ENCODE measurements at regions not wholly inside any gene's neighbourhood (a gene's known extent, or its start where the extent isn't known, plus 50 kb on each side); places are given as distances from the start of the nearest gene placed in this dataset.

DNA sequence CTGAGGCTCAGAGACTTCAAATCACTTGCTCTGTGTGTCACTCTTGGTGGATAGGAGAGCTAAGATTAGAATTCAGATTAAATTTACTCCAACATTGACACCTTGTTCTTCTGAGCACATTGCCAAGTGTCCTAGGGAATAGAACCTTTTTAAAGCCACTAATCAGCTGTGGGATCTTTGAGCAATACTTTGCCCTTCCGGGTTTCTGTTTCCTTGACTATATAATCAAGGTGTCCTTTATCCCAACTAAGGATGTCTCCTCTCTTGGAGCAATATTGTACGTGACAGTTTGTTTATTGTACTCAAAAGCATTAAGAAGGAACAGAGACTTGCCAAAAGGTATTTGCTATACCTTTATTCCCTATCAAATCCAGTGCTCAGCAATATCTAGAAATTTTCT, 170.9 kb upstream of the CADPS start:
- DNase-seq (ENCODE audit: low read depth), result no peak

GRCh38 chr3:63046580-63046979, 171.4 kb upstream of the CADPS start:
- DNase-seq (ENCODE audit: low read depth), result no peak

GRCh38 chr3:63047068-63047467, 171.9 kb upstream of the CADPS start:
- DNase-seq (ENCODE audit: low read depth), result no peak

GRCh38 chr3:63048367-63049326, 173.4 kb upstream of the CADPS start:
- DNase-seq (ENCODE audit: low read depth), result no peak

DNA sequence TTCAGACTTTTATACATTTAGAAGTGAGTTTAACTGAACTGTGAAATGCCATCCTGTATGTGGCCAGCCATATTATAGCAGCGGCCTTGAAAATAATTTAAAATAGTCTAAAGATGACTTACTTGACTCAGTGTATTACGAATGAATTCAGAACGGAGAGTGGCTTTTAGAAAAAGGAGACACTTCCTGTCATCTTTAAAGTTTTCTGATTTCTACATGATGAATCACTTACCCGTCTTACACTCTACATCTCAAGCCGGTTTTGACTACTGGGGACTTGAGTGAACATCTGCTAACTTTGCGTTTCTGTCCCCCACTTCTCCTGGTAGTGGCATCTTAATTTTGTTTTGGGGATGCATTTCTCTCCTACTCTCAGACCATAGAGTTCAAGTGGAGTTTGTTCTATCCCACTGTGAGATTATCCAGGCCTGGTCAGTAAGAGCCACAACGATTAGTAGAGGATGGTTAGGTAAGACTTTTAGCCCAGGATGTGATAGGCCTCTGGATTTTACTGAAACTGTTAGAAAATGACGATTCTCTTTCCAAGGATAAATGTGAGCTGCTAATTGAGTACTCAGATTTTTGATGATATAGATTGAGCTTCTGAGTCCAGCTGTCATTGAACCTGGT, 175.4 kb upstream of the CADPS start:
- DNase-seq (ENCODE audit: low read depth), result peak; percentile 49

GRCh38 chr3:63051920-63052319, 176.7 kb upstream of the CADPS start:
- peak; percentile 81 for DNase-seq (ENCODE audit: low read depth)

DNA sequence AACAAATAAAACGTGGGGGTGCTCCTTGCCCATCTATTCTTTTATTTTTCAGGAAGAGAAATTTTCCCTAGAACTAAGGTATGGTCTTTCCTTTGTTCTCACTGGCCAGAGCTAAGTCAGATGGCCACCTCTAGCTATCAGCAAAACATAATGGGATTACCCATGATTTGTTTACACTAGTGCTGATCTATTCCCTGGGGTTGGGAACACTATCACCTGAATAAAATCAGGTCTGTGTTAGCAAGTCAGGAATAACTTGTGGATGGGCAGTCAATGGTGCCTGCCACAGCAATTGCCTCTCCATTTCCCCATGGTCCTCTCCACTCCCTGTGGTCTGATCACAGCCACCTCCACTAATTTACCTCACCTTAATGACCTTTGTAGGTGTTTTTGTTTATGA, 181.7 kb upstream of the CADPS start:
- DNase-seq (ENCODE audit: low read depth), result no peak

DNA sequence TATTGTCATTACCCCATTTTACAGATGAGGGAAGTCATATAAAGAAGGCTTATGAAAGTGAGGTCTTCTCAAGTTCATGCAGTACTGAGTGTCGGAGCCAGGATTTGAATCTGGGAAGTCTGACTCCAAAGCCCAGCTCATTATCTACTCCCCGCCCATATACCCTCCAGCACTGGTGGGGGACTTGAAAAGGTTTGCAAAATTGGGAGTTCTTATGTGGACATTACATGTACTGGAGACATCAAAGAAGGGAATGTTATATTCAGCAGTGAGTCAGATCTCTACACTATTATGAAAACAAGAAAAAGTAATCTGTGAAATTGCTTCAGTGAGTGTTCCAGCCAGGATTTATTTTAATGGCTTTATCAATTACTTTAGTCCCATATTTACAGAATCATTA, 185.2 kb upstream of the CADPS start:
- DNase-seq (ENCODE audit: low read depth), result no peak

DNA sequence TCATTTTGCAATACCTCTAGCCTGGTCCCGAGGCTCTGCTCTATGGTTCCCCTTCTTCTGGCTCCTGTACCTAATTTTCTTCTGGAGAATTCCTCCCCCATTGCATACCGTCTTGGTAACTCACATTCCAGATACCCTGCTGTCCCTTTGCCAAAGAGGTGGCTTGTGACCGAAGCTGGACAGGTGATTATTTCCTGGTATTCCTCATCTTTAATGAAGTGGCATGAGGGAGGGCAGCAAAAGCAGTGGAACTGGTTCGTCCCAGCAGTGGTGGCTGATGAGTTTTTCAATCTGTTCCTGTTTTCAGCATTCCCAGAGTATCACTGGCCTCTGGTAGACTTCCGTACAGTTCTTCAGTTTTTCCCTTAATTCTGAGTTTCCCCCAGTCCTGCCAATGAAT, 186.2 kb upstream of the CADPS start:
- DNase-seq (ENCODE audit: low read depth), result no peak

DNA sequence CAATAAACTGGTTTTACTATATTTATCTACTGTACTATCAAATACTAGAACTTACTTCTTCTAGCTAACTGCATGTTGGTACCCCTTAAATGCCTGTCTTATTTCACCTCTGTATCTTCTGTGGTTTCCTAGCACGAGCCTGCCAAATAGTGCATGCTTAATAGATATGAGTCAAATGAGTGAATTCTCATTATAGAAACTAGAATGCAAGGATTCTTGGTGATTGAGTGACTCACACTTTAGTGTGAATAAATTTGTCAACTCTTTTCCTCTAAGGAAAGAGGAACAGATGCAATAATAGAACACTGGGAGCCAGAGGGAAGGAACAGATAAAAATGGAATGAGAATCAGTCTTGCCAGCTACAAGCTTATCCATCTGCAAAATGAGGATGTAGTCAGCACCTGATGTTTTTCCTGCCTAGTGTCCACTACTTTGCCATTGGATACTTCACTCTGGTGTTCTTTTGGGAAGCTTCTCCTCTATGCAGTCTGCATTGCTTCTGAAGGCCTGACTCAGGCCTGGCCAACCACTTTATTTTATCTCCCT, 189.1 kb upstream of the CADPS start:
- no peak for DNase-seq (ENCODE audit: low read depth)

- DNase-seq (ENCODE audit: low read depth), result peak; percentile 48
Measured at GRCh38 chr3:63067999-63068645, 192.9 kb upstream of the CADPS start.

DNA sequence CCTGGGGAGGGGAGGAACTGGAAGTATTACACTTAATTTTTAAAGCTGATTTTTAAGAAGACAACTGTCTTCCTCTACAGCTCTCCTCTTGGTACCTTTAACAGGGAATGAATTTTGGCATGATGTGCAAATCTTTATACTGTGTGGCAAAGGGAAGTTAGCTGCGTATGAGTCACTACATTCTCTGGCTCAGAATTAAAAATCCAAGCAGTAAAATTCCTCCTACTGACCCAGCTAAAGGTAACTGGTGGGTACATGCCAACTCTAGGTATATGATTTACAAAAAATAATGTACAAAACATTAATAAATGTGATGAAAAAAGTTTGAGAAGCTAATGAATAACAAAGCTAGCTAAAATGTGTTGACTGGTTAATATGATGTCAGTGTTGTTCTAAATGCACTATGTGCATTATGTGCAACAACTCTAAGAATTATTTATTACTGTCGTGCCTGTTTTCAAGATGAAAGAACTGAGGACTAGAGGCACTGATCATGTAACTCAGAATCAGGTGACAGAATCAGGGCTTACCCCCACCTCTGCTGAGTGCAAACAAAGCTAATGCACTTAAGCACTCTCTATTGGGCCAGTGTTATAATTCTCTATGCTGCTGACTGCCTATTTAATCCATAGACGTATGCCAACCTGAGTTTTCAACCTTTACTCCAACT, 194.7 kb upstream of the CADPS start:
- no peak for DNase-seq (ENCODE audit: low read depth)

GRCh38 chr3:63070476-63070810, 195.2 kb upstream of the CADPS start:
- no peak for DNase-seq (ENCODE audit: low read depth)

DNA sequence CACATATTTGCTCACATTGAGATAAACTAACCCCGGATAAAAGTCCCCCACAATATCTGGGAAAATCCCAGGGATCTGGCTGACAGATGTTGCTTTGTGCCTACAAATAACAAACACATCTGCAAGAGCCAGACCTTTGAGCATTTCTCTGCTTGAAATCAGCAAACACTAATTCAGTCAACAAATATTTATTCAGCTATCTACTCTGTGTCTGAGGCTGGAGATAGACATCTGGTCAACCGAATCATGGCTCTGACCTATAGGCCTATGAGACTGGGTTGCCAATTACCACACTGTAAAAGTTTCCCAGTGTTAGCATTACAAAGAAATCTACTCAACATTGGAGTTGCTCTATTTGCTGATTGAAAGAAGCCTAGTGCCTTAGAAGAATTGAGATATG, 201.1 kb upstream of the CADPS start:
- no peak for DNase-seq (ENCODE audit: low read depth)

DNA sequence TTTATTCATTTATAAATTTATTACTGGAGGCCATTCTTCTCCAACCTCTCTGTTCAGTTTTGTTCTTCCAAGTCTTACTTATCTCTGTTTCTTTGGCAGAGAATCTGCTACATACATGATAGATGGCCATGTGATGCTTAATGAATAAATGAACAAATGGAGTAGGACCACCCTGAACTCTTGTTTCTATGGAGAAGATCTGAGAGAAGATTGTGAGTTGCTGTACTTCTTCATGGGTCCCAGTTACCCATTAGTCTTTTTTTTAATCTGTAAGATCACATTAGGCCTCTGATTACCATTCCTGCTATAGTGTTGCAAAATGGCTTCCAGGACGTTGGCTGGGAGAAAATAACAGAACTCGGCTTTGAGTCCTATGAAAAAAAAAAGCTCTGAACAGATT, 191.9 kb upstream of the SYNPR start:
- no peak for DNase-seq (ENCODE audit: low read depth)

- no peak for DNase-seq (ENCODE audit: low read depth)
Measured at GRCh38 chr3:63089007-63089750, 188.9 kb upstream of the SYNPR start.

GRCh38 chr3:63089751-63090132, 188.4 kb upstream of the SYNPR start:
- DNase-seq (ENCODE audit: low read depth), result no peak

DNA sequence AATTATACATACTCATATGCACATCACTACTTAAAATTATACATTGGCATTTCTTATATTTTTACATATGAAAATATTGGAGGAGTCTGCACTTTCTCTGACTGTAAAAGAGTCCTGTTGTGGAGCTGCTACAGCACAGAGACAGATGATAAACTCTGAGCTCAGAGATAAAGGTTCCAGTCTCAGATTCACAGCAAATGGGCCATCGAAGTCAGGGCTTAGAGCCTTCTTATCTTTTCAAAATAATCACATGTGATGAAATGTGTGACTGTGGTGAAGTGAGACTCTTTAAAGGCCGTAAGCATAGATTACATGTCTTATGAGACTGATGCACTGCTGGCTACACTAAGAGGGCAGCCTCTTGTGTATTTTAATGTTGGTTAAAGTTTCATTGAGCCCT, 187.5 kb upstream of the SYNPR start:
- no peak for DNase-seq (ENCODE audit: low read depth)

DNA sequence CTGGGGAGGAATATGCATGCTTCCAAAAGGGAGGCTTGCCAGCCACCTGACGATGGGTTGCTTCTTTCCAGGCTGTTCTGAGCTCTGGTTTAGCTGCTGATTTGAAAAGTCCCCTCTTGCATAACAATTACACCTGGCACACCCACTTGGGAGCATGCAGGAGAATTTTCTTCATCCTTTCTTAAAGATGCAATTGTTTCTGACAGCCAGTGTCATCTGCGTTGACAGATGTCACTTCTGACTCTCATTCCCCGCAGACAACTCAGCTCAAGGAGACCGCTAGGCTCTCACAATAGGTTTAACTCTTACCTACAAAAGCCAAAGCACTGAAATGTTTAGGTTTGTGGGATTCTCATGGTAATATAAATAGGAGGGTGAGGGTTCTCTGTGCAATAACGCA, 185.6 kb upstream of the SYNPR start:
- DNase-seq (ENCODE audit: low read depth), result no peak

- DNase-seq (ENCODE audit: low read depth), result no peak
Measured at GRCh38 chr3:63094642-63095408, 183.3 kb upstream of the SYNPR start.
